GM19328 (cell line): ENCODE measurements at regions not wholly inside any gene's neighbourhood (a gene's known extent, or its start where the extent isn't known, plus 50 kb on each side); places are given as distances from the start of the nearest gene placed in this dataset.

Source experiments
- ATAC-seq: cut with Tn5 transposase; IDR thresholded peaks from one replicate; pipeline ENCODE4 v1.9.1; 2021; ENCODE audit warnings: mild to moderate bottlenecking, moderate library complexity; ENCODE audit not compliant: unreplicated experiment

- ATAC-seq: no peak
Measured at GRCh38 chr3:6805236-6805635, 55.7 kb upstream of the GRM7 start.

GRCh38 chr3:6806991-6807390 lies 53.9 kb upstream of the GRM7 start:
- ATAC-seq: no peak

- ATAC-seq: no peak
Measured at GRCh38 chr3:6807967-6808588, 52.8 kb upstream of the GRM7 start.

GRCh38 chr3:6809349-6809748 lies 51.6 kb upstream of the GRM7 start:
- ATAC-seq: no peak
